ENCODE measurements at regions not wholly inside any gene's neighbourhood (a gene's known extent, or its start where the extent isn't known, plus 50 kb on each side); places are given as distances from the start of the nearest gene placed in this dataset.

DNA sequence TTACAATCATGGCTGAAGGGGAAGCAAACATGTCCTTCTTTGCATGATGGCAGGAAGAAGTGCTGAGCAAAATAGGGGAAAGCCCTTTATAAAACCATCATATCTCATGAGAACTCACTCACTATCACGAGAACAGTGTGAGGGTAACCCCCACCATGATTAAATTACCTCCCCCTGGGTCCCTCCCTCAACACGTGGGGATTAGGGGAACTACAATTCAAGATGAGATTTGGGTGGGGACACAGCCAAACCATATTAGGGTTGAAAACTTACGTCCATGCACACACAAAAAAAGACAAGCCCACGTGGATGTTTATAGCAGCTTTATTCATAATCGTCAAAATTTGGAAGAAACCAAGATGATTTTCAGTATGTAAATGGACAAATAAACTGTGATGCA, 72.3 kb downstream of the RPL22L1 start:
- no peak overlapping the region for H3K4me2 ChIP-seq (ENCODE audit: insufficient read depth, low read length)
- peaks cover 4 to 17% of the 10 kb centered on the region in 2 experiments; a peak in 4 of 5 replicates for H3K4me1 ChIP-seq (replicated peaks in 1 of 2; ENCODE audit: control insufficient read depth in 2 of 2, insufficient read depth in 2 of 2, low read length in 2 of 2)
- no peaks in the 10 kb centered on the region for H3K27me3 ChIP-seq (ENCODE audit: control insufficient read depth in 2 of 2, insufficient read depth in 2 of 2, low read length in 2 of 2)
- no peak overlapping the region for H3K27ac ChIP-seq (ENCODE audit: extremely low read depth, low read depth, low read length)
- WGBS (ENCODE audit: insufficient coverage, low coverage, missing lambda C conversion rate): 39% methylated on average over 5 of the region's 5 CpGs
- no peaks in the 10 kb centered on the region for H3K36me3 ChIP-seq (ENCODE audit: control insufficient read depth, insufficient read depth, low read length)
- H3K9ac ChIP-seq (ENCODE audit: insufficient read depth in 1 of 2, low read depth in 2 of 2, low read length in 2 of 2): no peak overlapping the region
- intact Hi-C loops (cut with micrococcal nuclease) (no loop called here), in situ Hi-C loops (cut with MboI) (no loop called here)
- DNase-seq (ENCODE audit: extremely low read depth in 1 of 4, low spot score in 3 of 4) (no peak), ATAC-seq (no peak), FAIRE-seq (no peak)
- H3K9me1 ChIP-seq (ENCODE audit: control insufficient read depth, insufficient read depth, low read length): no peaks in the 10 kb centered on the region
- BruUV-seq (replicated peaks): no TSS peak
- peaks cover 9% of the 10 kb centered on the region for H3K9me3 ChIP-seq (replicated peaks; ENCODE audit: control insufficient read depth, insufficient read depth, low read depth, low read length)
- no peak overlapping the region for H3K4me3 ChIP-seq
- H4K20me1 ChIP-seq (replicated peaks; ENCODE audit: control insufficient read depth, insufficient read depth, low read length): no peaks in the 10 kb centered on the region
- no peak for TF ChIP-seq KLF13 (tag; IDR thresholded peaks at IDR 0.05; ENCODE audit: borderline replicate concordance, low read depth)
- peak; percentile 80 for TF ChIP-seq CC2D1A (IDR thresholded peaks at IDR 0.05)
- peak; percentile 90 for TF ChIP-seq CHAMP1 (IDR thresholded peaks at IDR 0.05)
- TF ChIP-seq SP2 (IDR thresholded peaks at IDR 0.05; ENCODE audit: extremely low read depth, low read depth, low read length, poor library complexity, severe bottlenecking): no peak
- H3K79me2 ChIP-seq (ENCODE audit: control insufficient read depth, insufficient read depth, low read length): no peaks in the 10 kb centered on the region
- ChIA-PET CTCF (ENCODE audit: low intra/inter-chr PET ratio) (no interaction called here), POLR2A (no interaction called here)
- H2AFZ ChIP-seq (ENCODE audit: low read depth, low read length): no peak overlapping the region

Measured in K562 (cell line).